HepG2 (cell line): ENCODE measurements at regions not wholly inside any gene's neighbourhood (a gene's known extent, or its start where the extent isn't known, plus 50 kb on each side); places are given as distances from the start of the nearest gene placed in this dataset.

Source experiments
- IRF2 ChIP-seq: IDR thresholded peaks from 2 replicates; pipeline ENCODE4 v1.6.1; 2018; ENCODE audit warnings: missing genetic modification reagents, missing compliant biosample characterization
- IRF9 ChIP-seq: sonication (generic); formaldehyde crosslinking; IDR thresholded peaks from 2 replicates; pipeline ENCODE4 v1.8.0; 2022; ENCODE audit warnings: missing genetic modification reagents, mild to moderate bottlenecking, borderline replicate concordance
- KIAA2018 ChIP-seq: sonication (generic); formaldehyde crosslinking; IDR thresholded peaks from 2 replicates; pipeline ENCODE4 v1.5.0; 2020; ENCODE audit warnings: mild to moderate bottlenecking, missing genetic modification reagents, borderline replicate concordance
- MED8 ChIP-seq: sonication (generic); formaldehyde crosslinking; IDR thresholded peaks from 2 replicates; pipeline ENCODE4 v1.8.1; 2023; ENCODE audit warnings: mild to moderate bottlenecking, missing genetic modification reagents; ENCODE audit not compliant: insufficient replicate concordance
- NFKB2 ChIP-seq: sonication (generic); formaldehyde crosslinking; IDR thresholded peaks from 2 replicates; pipeline ENCODE4 v1.4.0; 2020; ENCODE audit warnings: missing genetic modification reagents, borderline replicate concordance
- PHF8 ChIP-seq: sonication (generic); formaldehyde crosslinking; IDR thresholded peaks from 2 replicates; pipeline ENCODE4 v1.5.0; 2020; ENCODE audit warnings: missing genetic modification reagents
- RAD21 ChIP-seq: fragments of 450-650 bp; formaldehyde crosslinking; IDR thresholded peaks from 2 replicates; pipeline ENCODE4 v1.5.0; 2020; ENCODE audit warnings: mild to moderate bottlenecking
- TRIM24 ChIP-seq: sonication (generic); formaldehyde crosslinking; IDR thresholded peaks from 2 replicates; pipeline ENCODE4 v1.8.0; 2022; ENCODE audit warnings: mild to moderate bottlenecking, missing genetic modification reagents
- WIZ ChIP-seq: sonication (generic); formaldehyde crosslinking; IDR thresholded peaks from 2 replicates; pipeline ENCODE4 v1.5.1; 2020; ENCODE audit warnings: mild to moderate bottlenecking, missing genetic modification reagents
- YEATS4 ChIP-seq: sonication (generic); formaldehyde crosslinking; IDR thresholded peaks from 2 replicates; pipeline ENCODE4 v1.4.0; 2020; ENCODE audit warnings: missing genetic modification reagents, borderline replicate concordance
- ZHX1 ChIP-seq: sonication (generic); formaldehyde crosslinking; IDR thresholded peaks from 2 replicates; pipeline ENCODE4 v1.8.1; 2022; ENCODE audit warnings: low read depth, mild to moderate bottlenecking, missing genetic modification reagents
- ZNF296 ChIP-seq: sonication (generic); formaldehyde crosslinking; conservative IDR thresholded peaks from 2 replicates; pipeline ENCODE4 v1.5.0; 2020; ENCODE audit warnings: mild to moderate bottlenecking, missing genetic modification reagents
- ZNF33B ChIP-seq: sonication (generic); formaldehyde crosslinking; IDR thresholded peaks from 2 replicates; pipeline ENCODE4 v1.5.1; 2020; ENCODE audit warnings: mild to moderate bottlenecking, missing genetic modification reagents
- ZNF382 ChIP-seq: sonication (generic); formaldehyde crosslinking; IDR thresholded peaks from 2 replicates; pipeline ENCODE4 v1.5.0; 2020; ENCODE audit warnings: missing genetic modification reagents, mild to moderate bottlenecking, borderline replicate concordance
- ZNF891 ChIP-seq: sonication (generic); formaldehyde crosslinking; IDR thresholded peaks from 2 replicates; pipeline ENCODE4 v1.5.0; 2020; ENCODE audit warnings: mild to moderate bottlenecking, missing genetic modification reagents
- ZSCAN30 ChIP-seq: sonication (generic); formaldehyde crosslinking; IDR thresholded peaks from 2 replicates; pipeline ENCODE4 v1.5.0; 2020; ENCODE audit warnings: mild to moderate bottlenecking, missing genetic modification reagents

GRCh38 chr1:58898739-58899586 is 115.1 kb upstream of the JUN start (continued):
- TF ChIP-seq ZNF382 (CRISPR knock-in tag) (no peak), KIAA2018 (CRISPR knock-in tag) (no peak), IRF9 (CRISPR knock-in tag) (no peak), PHF8 (peak; percentile 41), ZSCAN30 (no peak), YEATS4 (CRISPR knock-in tag) (peak; percentile 61; the same call in 1 of the 2 replicates), IRF2 (CRISPR knock-in tag) (no peak; the same call in 1 of the 2 replicates), TRIM24 (CRISPR knock-in tag) (no peak), RAD21 (CRISPR knock-in tag) (peak; percentile 72), ZNF296 (CRISPR knock-in tag) (no peak), ZNF891 (CRISPR knock-in tag) (no peak), NFKB2 (CRISPR knock-in tag) (no peak; the same call in 1 of the 2 replicates), WIZ (CRISPR knock-in tag) (no peak), ZHX1 (CRISPR knock-in tag) (0 out of 2 replicates have a peak, but pooled peaks have one; percentile 57), ZNF33B (CRISPR knock-in tag) (no peak), MED8 (CRISPR knock-in tag) (peak; percentile 84)
